ENCODE measurements at regions not wholly inside any gene's neighbourhood (a gene's known extent, or its start where the extent isn't known, plus 50 kb on each side); places are given as distances from the start of the nearest gene placed in this dataset.
"Not testable (repeated sequence)": the region's sequence is repeated elsewhere in the genome, so short reads cannot be mapped to it uniquely, and the experiment has no call there.

DNA sequence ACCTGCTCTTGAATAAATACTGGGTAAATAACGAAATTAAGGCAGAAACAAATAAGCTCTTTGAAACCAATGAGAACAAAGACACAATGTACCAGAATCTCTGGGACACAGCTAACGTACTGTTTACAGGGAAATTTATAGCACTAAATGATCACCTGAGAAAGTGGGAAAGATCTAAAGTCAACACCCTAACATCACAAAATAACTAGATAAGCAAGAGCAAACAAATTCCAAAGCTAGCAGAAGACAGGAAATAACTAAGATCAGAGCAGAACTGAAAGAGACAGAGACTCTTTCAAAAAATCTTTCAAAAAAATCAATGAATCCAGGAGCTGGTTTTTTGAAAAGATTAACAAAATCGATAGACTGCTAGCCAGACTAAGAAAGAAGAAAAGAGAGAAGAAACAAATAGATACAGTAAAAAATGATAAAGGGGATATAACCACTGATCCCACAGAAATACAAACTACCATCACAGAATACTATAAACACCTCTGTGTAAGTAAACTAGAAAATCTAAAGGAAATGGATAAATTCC lies 487.5 kb downstream of the CHSY3 start:
- H3K9me3 ChIP-seq (ENCODE audit: control extremely low read depth in 1 of 5, control insufficient read depth in 4 of 5, insufficient read depth in 2 of 5, low read depth in 1 of 5, low read length in 4 of 5); H3K4me1 ChIP-seq (ENCODE audit: control extremely low read depth in 1 of 4, control insufficient read depth in 4 of 4, insufficient read depth in 4 of 4, low read length in 3 of 4); H3K27me3 ChIP-seq (replicated peaks in 2 of 5; ENCODE audit: control insufficient read depth in 4 of 5, insufficient read depth in 5 of 5, low read length in 4 of 5); H3K36me3 ChIP-seq (ENCODE audit: control insufficient read depth in 4 of 4, insufficient read depth in 4 of 4, low read length in 3 of 4); H3K4me3 ChIP-seq (ENCODE audit: control insufficient read depth in 1 of 7, extremely low read depth in 1 of 7, insufficient read depth in 4 of 7, low read depth in 2 of 7, low read length in 6 of 7); DNase-seq; H3K27ac ChIP-seq (ENCODE audit: insufficient read depth in 1 of 2, low read depth in 1 of 2, low read length in 2 of 2, poor library complexity in 1 of 2, severe bottlenecking in 2 of 2); CTCF ChIA-PET; POLR2A ChIA-PET: not testable (repeated sequence)
- no CpG with 5 or more reads among the region's 3 CpGs for WGBS (ENCODE audit: insufficient coverage)

GRCh38 chr5:130386155-130386554 lies 481.9 kb downstream of the CHSY3 start:
- no peaks in the 10 kb centered on the region for H3K9me3 ChIP-seq (ENCODE audit: control extremely low read depth in 1 of 5, control insufficient read depth in 4 of 5, insufficient read depth in 2 of 5, low read depth in 1 of 5, low read length in 4 of 5)
- H3K27ac ChIP-seq (ENCODE audit: insufficient read depth in 1 of 2, low read depth in 1 of 2, low read length in 2 of 2, poor library complexity in 1 of 2, severe bottlenecking in 2 of 2), result no peak overlapping the region
- H3K36me3 ChIP-seq (ENCODE audit: control insufficient read depth in 4 of 4, insufficient read depth in 4 of 4, low read length in 3 of 4), result no peaks in the 10 kb centered on the region
- CTCF ChIA-PET, result interaction anchor here (1.3 kb wide), 2 partner anchors 10 to 12 kb away, joined by 3 to 4 read pairs; no protein-coding TSS in a partner anchor
- no peaks in the 10 kb centered on the region for H3K27me3 ChIP-seq (replicated peaks in 2 of 5; ENCODE audit: control insufficient read depth in 4 of 5, insufficient read depth in 5 of 5, low read length in 4 of 5)
- H3K4me3 ChIP-seq (ENCODE audit: control insufficient read depth in 1 of 7, extremely low read depth in 1 of 7, insufficient read depth in 4 of 7, low read depth in 2 of 7, low read length in 6 of 7), result no peak overlapping the region
- no CpG with 5 or more reads among the region's 1 CpG for WGBS (ENCODE audit: insufficient coverage)
- no peak for DNase-seq
- POLR2A ChIA-PET, result no interaction called here
- peaks cover 0 to 7% (median 0%) of the 10 kb centered on the region in 4 experiments for H3K4me1 ChIP-seq (ENCODE audit: control extremely low read depth in 1 of 4, control insufficient read depth in 4 of 4, insufficient read depth in 4 of 4, low read length in 3 of 4)

DNA sequence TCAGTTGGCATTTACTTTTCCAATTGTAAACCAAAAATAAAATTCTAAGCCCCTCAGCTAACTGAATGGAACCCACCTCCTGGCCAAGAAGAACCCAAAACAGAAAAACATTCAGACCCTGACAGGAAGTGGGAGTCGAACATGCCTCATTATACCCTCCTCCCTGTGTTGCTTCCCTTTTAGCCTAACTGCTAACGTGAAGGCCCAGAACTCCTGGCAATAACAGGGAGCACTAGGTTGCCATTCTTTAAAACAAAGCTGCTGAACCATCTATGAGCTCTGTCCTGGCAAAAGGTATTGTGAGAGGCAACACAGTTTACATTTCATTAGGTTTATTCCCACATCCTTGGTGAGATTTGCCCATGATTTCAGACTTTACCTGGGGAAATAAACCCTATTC lies 481.4 kb downstream of the CHSY3 start:
- ChIA-PET CTCF (interaction anchor here (1.3 kb wide), 1 partner anchor 10 kb away, joined by 3 read pairs; no protein-coding TSS in a partner anchor), POLR2A (no interaction called here)
- peaks cover 0 to 7% (median 0%) of the 10 kb centered on the region in 4 experiments for H3K4me1 ChIP-seq (ENCODE audit: control extremely low read depth in 1 of 4, control insufficient read depth in 4 of 4, insufficient read depth in 4 of 4, low read length in 3 of 4)
- 71% methylated on average over 2 of the region's 2 CpGs for WGBS (ENCODE audit: insufficient coverage)
- no peak overlapping the region for H3K4me3 ChIP-seq (ENCODE audit: control insufficient read depth in 1 of 7, extremely low read depth in 1 of 7, insufficient read depth in 4 of 7, low read depth in 2 of 7, low read length in 6 of 7)
- no peaks in the 10 kb centered on the region for H3K27me3 ChIP-seq (replicated peaks in 2 of 5; ENCODE audit: control insufficient read depth in 4 of 5, insufficient read depth in 5 of 5, low read length in 4 of 5)
- no peak for DNase-seq
- H3K9me3 ChIP-seq (ENCODE audit: control extremely low read depth in 1 of 5, control insufficient read depth in 4 of 5, insufficient read depth in 2 of 5, low read depth in 1 of 5, low read length in 4 of 5), result no peaks in the 10 kb centered on the region
- no peaks in the 10 kb centered on the region for H3K36me3 ChIP-seq (ENCODE audit: control insufficient read depth in 4 of 4, insufficient read depth in 4 of 4, low read length in 3 of 4)
- H3K27ac ChIP-seq (ENCODE audit: insufficient read depth in 1 of 2, low read depth in 1 of 2, low read length in 2 of 2, poor library complexity in 1 of 2, severe bottlenecking in 2 of 2), result no peak overlapping the region

DNA sequence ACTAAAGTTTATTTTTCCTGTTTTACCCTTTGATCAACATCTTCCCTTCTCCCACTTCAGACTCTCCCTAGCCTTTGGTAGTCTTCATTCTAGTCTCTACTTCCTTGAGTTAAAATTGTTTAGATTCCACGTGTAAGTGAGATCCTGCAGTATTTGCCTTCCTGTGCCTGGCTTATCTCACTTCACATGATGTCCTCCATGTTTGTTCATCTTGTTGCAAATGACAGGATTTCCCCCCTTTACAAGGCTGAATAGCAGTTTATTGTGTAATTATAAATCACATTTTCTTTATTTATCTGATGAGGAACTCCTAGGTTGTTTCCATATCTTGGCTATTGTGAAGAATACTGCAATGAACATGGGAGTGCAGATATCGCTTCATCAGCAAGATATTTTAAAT lies 461.7 kb downstream of the CHSY3 start:
- Histone ChIP-seq H3K4me3 (ENCODE audit: control insufficient read depth in 1 of 7, extremely low read depth in 1 of 7, insufficient read depth in 4 of 7, low read depth in 2 of 7, low read length in 6 of 7) (no peak overlapping the region), H3K9me3 (ENCODE audit: control extremely low read depth in 1 of 5, control insufficient read depth in 4 of 5, insufficient read depth in 2 of 5, low read depth in 1 of 5, low read length in 4 of 5) (peaks cover 0 to 2% (median 0%) of the 10 kb centered on the region in 5 experiments), H3K36me3 (ENCODE audit: control insufficient read depth in 4 of 4, insufficient read depth in 4 of 4, low read length in 3 of 4) (no peaks in the 10 kb centered on the region), H3K4me1 (ENCODE audit: control extremely low read depth in 1 of 4, control insufficient read depth in 4 of 4, insufficient read depth in 4 of 4, low read length in 3 of 4) (no peaks in the 10 kb centered on the region), H3K27me3 (replicated peaks in 2 of 5; ENCODE audit: control insufficient read depth in 4 of 5, insufficient read depth in 5 of 5, low read length in 4 of 5) (no peaks in the 10 kb centered on the region), H3K27ac (ENCODE audit: insufficient read depth in 1 of 2, low read depth in 1 of 2, low read length in 2 of 2, poor library complexity in 1 of 2, severe bottlenecking in 2 of 2) (no peak overlapping the region)
- ChIA-PET POLR2A (no interaction called here), CTCF (interaction anchor here (1.1 kb wide), 1 partner anchor 41 kb away, joined by 3 read pairs; no protein-coding TSS in a partner anchor)
- WGBS (ENCODE audit: insufficient coverage), result 0% methylated on average over 1 of the region's 2 CpGs
- no peak for DNase-seq

DNA sequence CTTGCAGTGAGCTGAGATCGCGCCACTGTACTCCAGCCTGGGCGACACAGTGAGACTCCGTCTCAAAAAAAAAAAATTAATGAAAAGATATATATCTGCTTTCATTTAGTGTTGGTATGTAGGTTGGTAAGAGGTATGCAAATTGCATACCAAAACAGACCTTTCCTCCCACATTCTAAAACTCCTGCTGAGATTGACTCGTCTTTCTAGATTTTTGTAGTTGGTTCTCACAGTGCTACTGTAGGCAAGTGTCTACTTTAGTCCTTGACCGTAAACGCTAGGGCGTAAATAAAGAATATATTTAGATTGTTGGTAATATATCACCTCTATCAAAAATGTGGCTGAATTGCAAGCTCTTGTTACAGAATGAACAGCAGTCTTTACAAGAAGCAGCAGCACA lies 445.9 kb downstream of the CHSY3 start:
- H3K36me3 ChIP-seq (ENCODE audit: control insufficient read depth in 4 of 4, insufficient read depth in 4 of 4, low read length in 3 of 4), result no peaks in the 10 kb centered on the region

GRCh38 chr5:130337179-130337888 lies 433.1 kb downstream of the CHSY3 start:
- Histone ChIP-seq H3K27ac (ENCODE audit: insufficient read depth in 1 of 2, low read depth in 1 of 2, low read length in 2 of 2, poor library complexity in 1 of 2, severe bottlenecking in 2 of 2) (no peak overlapping the region), H3K27me3 (replicated peaks in 2 of 5; ENCODE audit: control insufficient read depth in 4 of 5, insufficient read depth in 5 of 5, low read length in 4 of 5) (no peaks in the 10 kb centered on the region), H3K4me1 (ENCODE audit: control extremely low read depth in 1 of 4, control insufficient read depth in 4 of 4, insufficient read depth in 4 of 4, low read length in 3 of 4) (no peaks in the 10 kb centered on the region), H3K36me3 (ENCODE audit: control insufficient read depth in 4 of 4, insufficient read depth in 4 of 4, low read length in 3 of 4) (no peaks in the 10 kb centered on the region), H3K9me3 (ENCODE audit: control extremely low read depth in 1 of 5, control insufficient read depth in 4 of 5, insufficient read depth in 2 of 5, low read depth in 1 of 5, low read length in 4 of 5) (no peaks in the 10 kb centered on the region), H3K4me3 (ENCODE audit: control insufficient read depth in 1 of 7, extremely low read depth in 1 of 7, insufficient read depth in 4 of 7, low read depth in 2 of 7, low read length in 6 of 7) (no peak overlapping the region)
- ChIA-PET POLR2A (no interaction called here), CTCF (no interaction called here)
- 100% methylated on average over 1 of the region's 7 CpGs for WGBS (ENCODE audit: insufficient coverage)
- no peak for DNase-seq

More for the DNA sequence above, 445.9 kb downstream of the CHSY3 start:
- no peak overlapping the region for H3K27ac ChIP-seq (ENCODE audit: insufficient read depth in 1 of 2, low read depth in 1 of 2, low read length in 2 of 2, poor library complexity in 1 of 2, severe bottlenecking in 2 of 2)
- no peak overlapping the region for H3K4me3 ChIP-seq (ENCODE audit: control insufficient read depth in 1 of 7, extremely low read depth in 1 of 7, insufficient read depth in 4 of 7, low read depth in 2 of 7, low read length in 6 of 7)
- H3K4me1 ChIP-seq (ENCODE audit: control extremely low read depth in 1 of 4, control insufficient read depth in 4 of 4, insufficient read depth in 4 of 4, low read length in 3 of 4), result no peaks in the 10 kb centered on the region
- no peak for DNase-seq
- H3K9me3 ChIP-seq (ENCODE audit: control extremely low read depth in 1 of 5, control insufficient read depth in 4 of 5, insufficient read depth in 2 of 5, low read depth in 1 of 5, low read length in 4 of 5), result peaks cover 0 to 1% (median 0%) of the 10 kb centered on the region in 5 experiments
- WGBS (ENCODE audit: insufficient coverage), result no CpG with 5 or more reads among the region's 8 CpGs
- CTCF ChIA-PET, result no interaction called here
- H3K27me3 ChIP-seq (replicated peaks in 2 of 5; ENCODE audit: control insufficient read depth in 4 of 5, insufficient read depth in 5 of 5, low read length in 4 of 5), result no peaks in the 10 kb centered on the region
- POLR2A ChIA-PET, result no interaction called here

GRCh38 chr5:130335117-130335516 lies 430.9 kb downstream of the CHSY3 start:
- H3K27me3 ChIP-seq (replicated peaks in 2 of 5; ENCODE audit: control insufficient read depth in 4 of 5, insufficient read depth in 5 of 5, low read length in 4 of 5), result no peaks in the 10 kb centered on the region
- peaks cover 0 to 7% (median 3%) of the 10 kb centered on the region in 5 experiments for H3K9me3 ChIP-seq (ENCODE audit: control extremely low read depth in 1 of 5, control insufficient read depth in 4 of 5, insufficient read depth in 2 of 5, low read depth in 1 of 5, low read length in 4 of 5)
- ChIA-PET CTCF (no interaction called here), POLR2A (no interaction called here)
- H3K4me1 ChIP-seq (ENCODE audit: control extremely low read depth in 1 of 4, control insufficient read depth in 4 of 4, insufficient read depth in 4 of 4, low read length in 3 of 4), result no peaks in the 10 kb centered on the region
- H3K27ac ChIP-seq (ENCODE audit: insufficient read depth in 1 of 2, low read depth in 1 of 2, low read length in 2 of 2, poor library complexity in 1 of 2, severe bottlenecking in 2 of 2), result no peak overlapping the region
- DNase-seq, result no peak
- H3K4me3 ChIP-seq (ENCODE audit: control insufficient read depth in 1 of 7, extremely low read depth in 1 of 7, insufficient read depth in 4 of 7, low read depth in 2 of 7, low read length in 6 of 7), result no peak overlapping the region
- no CpG with 5 or more reads among the region's 1 CpG for WGBS (ENCODE audit: insufficient coverage)
- H3K36me3 ChIP-seq (ENCODE audit: control insufficient read depth in 4 of 4, insufficient read depth in 4 of 4, low read length in 3 of 4), result no peaks in the 10 kb centered on the region

Data from common myeloid progenitor, CD34-positive (primary cell).